Activated T-cell treated with anti-CD3 and anti-CD28 coated beads for 48 hours (primary cell): ENCODE measurements at regions not wholly inside any gene's neighbourhood (a gene's known extent, or its start where the extent isn't known, plus 50 kb on each side); places are given as distances from the start of the nearest gene placed in this dataset.

Experiments
- DNase-seq: peaks from one replicate; pipeline ENCODE4 v3.0.0-alpha.2; 2020; ENCODE audit warnings: low read depth

DNA sequence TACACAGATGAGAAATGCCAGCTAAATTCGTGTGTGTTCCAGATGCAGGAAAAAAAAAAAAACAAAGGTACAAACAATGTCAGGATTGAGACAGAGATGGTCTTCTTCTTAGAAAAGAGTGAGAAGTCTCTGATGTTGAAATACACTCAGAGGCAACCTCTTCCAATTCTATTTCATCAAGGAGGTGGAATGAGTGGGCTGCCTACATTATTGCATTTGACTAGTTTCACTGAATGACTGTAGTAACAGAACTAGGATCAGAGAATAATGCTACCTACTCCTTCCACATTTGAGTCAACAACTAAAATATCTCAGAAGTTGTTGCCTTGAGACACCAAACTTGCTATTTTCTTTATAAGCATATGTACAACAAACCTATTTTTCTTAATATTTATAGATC is 1332.2 kb upstream of the FLRT2 start:
- no peak for DNase-seq

DNA sequence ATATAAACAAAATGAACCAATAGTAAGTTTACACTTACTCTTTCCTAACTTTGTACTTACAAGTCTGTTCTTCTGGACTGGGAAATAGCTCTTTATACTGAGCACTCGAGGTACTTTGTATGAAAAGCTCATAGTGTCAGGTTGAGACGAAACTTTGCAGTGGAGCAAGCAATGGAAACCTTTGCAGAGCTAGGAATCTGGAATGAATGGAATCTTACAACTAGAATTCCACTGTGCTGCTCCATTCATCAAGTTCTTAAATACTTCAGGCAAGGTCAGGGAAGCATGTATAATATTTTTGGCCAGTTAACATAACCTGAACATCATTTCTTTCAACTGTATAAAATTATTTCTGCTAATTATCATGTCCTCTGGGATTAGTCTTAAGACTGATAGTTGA is 1327.5 kb upstream of the FLRT2 start:
- no peak for DNase-seq

DNA sequence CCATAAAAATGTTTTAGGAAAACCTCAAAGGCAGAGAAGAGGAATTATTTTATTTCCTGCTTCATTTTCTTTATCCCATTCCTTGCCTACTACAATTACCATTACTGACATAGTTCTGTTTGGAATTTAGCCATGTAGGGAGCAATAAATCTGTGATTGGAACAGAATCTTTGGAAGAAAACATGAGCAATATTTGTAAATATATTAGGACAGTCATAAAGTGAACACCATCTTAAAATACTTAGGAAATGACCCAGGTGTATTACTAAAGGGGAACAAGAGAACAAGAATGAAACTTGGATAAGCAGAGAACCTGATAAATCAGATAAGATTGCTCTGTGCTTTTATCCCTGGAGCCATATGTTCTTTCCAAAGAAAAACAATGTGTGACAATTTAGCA is 1326.0 kb upstream of the FLRT2 start:
- no peak for DNase-seq

DNA sequence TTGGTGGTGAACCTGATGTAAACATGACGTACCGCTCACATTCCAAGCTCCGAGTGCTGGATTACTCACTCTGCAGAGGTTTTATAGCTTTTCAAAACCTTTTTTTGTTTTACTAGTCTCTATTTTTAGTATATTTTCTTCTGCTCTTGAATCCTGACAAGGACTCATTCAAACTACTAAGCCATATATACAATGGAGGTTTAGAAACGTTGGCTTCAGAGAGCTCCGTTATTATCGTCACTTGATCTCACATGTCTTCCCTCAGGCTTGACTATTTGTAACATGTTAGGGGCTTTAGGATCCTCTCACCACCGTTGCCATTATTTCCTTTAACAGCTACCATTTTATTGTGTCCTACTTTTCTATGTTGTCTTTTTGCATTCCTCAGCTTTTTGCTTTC is 1321.5 kb upstream of the FLRT2 start:
- no peak for DNase-seq

DNA sequence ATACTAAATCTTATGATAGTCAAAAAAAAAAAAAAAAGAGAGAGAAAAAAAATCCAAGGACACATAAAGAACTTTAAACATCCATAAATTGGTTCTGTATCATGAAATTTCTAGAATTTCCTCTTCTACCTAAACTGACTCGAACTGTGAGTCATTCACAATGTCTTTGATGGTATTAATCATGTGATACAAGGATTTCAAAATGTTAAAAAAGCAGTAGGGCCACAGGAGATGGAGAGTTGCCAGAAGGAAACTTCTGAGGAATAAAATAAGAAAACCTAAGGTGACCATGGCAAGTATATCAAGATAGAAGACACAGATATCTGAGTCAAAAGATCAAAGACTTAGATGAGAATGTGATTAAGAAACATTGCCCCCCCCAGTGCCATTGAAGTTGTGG is 1320.9 kb upstream of the FLRT2 start:
- no peak for DNase-seq

DNA sequence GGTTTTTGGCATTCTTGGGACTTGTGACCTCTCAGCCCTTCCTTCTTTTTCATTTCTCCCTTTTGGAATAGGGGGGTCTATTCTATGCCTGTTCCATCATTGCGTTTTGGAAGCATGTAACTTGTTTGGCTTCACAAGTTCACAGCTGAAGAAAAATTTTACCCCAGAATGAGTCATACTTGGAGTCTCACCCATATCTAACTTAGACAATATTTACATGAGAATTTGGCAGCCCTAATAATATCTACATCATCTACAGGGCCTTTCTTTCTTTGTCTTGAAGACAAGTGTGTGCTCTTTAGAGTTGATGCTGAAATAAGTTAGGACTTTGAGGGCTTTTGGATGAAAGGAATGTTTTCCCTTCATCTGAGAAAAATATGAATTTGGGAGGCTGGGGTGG is 1312.9 kb upstream of the FLRT2 start:
- DNase-seq: no peak

DNA sequence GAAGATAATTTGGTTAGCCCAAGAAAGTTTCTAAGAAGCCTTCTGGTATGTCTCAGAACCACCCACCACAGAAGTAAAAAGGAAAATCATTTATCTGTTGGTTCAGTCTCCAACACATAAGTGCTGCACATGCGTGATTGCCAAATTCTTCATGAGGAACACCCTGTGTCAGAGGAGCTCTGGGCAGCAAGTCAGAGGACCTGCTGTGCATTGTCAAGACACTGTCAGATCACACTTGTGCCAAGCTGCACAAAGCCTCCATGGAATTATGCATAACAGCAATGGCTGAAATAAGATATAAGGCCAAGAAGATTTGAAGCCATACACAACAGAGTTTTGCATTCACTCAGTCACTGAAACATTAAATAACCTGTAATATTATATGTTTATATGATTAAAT is 1304.7 kb upstream of the FLRT2 start:
- DNase-seq: no peak

DNA sequence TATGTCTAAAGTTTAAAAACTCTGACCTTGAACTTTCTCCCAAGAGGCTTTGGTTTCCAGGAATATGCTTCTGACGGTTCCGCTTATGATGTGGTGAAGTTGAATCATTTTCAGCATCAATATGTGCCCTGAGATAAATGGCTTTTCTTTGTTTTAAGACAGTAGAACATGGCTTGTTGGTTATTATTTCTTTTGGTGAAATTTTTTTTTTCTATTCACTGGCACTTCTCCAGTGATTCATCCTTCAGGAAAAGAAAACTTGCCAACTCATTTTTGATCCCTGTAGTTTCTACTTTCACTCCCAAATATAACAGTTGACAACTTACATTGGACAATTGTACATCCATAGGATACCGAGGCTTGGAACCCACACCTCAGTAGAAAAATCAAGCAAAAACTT is 1301.2 kb upstream of the FLRT2 start:
- no peak for DNase-seq

DNA sequence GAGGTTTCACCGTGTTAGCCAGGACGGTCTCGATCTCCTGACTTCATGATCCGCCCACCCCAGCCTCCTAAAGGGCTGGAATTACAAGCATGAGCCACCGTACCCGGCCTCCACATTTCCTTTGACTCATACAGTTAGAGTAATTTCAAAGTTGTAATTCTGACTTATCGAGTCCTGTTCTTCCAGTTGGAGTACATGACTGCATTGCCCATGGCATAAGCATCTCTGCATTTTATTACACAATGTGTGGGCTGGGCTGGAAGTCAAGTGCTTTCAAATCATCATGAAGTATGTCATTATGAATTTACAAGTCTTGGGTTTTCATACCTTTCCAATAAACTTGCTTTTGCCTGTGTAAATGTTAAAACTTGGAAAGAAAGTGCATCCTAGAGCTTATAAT is 1295.7 kb upstream of the FLRT2 start:
- DNase-seq: no peak

DNA sequence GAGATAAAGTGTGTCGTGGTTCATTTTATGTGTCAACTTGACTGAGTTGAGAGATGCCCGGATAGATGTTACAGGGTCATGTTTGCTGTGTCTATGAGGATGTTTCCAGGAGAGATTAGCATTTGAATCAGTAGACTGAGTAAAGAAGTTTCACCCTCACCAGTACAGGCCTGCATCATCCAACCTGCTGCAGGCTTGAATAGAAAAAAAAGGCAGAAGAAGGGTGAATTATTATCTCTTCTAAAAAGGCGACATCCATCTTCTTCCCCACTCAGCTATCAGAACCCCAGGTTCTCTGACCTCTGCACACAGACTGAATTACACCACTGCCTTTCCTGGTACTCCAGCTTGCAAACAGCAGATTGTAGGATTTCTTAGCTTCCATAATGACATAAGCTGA is 1293.7 kb upstream of the FLRT2 start:
- no peak for DNase-seq

DNA sequence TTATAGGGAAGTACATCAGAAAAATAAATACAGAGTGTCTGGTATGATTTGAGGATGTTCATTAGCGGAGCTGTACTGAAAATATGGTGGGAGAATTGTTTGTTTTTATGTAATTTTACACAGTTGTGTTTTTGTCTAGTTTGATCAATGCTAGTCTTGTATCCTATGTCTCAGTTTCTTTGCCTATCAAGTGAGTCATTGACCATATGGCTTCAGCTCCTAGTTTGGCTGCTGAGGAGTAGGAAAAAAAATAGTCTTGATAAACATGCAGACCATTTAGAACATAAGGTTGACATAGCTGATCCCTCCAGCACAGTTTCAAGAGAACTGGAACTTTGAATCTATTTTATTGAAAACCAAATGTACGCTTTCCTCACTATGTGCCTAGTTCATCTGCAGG is 1292.1 kb upstream of the FLRT2 start:
- DNase-seq: no peak

DNA sequence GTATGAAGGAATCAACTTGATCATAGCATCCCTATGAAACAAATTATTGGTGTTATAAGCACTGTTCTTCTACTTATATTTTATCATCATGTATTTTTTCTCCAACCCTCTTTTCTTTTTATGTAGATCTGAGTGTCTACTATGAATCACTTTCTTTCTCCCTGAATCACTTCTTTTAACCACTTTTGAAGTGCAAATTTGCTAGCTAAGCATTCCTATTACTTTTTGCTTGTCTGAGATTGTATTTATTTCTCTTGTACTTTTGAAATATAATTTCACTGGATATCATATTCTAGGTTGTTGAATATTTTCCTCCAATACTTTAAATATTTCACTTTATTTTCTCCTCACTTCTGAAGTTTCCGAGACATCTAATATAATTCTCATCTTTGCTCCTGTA is 1282.3 kb upstream of the FLRT2 start:
- DNase-seq: no peak

DNA sequence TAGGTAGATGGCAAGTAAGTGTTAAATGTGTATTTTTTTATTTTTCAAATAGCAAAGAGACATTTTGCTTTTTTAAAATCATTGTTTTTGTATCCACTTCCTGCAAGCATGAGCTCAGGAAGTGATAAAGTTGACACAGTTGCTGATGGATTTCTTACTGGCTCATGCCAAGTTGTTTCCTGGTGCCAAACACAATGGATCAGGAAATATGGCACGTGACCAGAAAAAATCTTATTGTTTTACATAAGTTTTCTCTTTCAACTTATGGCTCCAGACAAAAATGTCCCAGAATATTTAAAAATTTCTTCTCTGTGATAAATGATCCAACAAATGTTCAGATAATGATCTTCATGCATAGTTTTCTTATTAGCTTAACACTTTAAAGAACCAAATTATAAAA is 1279.1 kb upstream of the FLRT2 start:
- DNase-seq: no peak

DNA sequence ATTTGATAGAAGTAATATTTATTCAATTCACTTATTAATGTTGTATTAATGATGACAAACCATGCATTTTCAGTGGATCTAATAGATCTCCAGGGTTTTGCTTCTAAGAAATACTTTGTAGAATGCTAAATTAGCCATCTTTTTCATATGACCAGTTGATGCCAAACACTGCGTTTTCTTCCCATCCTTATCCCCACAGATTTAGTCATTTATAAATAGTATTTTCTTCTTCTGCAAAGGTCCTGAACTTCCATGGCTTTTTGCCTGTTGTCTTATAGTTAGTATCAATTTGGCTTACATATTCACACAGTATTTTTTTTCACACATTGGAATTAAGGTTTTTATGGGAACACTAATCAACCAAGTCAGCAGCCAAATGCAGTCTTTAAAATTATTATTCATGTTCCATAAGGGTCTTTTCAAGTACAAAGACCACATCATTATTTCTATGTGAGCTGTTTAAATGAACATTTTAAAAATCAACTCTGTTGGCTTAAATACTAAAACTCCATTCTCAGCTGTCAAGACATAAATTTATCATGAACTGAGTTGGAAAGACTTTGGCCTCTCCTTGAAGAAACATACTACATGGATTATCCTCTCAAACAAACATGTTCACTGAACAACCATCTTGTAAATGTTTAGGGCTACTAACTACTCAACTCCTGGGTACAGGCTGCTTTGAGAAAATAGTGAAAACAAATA is 1278.4 kb upstream of the FLRT2 start:
- no peak for DNase-seq

DNA sequence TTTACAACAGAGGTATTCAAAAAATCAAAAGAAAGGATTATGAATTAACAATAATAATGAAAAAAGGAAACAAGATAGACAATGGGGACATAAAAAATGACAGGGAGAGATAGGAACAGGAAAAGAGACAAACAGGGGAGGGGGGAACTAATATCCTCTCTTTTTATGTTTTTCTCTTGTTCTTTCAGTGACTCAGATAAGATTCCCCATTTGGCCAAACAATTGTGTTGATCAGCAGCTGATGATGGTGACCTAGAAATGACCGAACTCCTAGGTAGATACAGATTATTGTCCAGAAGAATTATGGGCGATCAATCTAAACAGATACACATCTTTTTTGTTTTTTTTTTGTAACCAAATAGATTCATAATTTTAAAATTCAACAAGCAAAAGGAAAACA is 1277.2 kb upstream of the FLRT2 start:
- no peak for DNase-seq

DNA sequence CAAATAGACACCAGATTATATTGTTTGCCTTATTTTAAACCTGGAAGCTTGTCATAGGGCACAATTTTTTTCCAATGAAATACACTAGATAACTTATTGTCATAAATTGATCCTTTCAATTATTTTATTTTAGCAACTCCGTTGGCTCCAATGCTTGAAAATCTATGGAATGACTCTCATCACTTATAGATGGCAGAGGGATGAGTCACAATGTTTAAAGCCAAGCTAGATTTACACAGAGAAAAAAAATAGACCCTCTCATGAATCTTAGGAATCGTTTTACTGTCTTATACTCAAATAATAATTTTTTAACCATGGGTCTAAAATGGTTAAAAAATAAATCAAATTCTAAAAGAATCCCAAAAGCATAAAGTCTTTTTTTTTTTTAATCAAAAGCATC is 1276.6 kb upstream of the FLRT2 start:
- no peak for DNase-seq

DNA sequence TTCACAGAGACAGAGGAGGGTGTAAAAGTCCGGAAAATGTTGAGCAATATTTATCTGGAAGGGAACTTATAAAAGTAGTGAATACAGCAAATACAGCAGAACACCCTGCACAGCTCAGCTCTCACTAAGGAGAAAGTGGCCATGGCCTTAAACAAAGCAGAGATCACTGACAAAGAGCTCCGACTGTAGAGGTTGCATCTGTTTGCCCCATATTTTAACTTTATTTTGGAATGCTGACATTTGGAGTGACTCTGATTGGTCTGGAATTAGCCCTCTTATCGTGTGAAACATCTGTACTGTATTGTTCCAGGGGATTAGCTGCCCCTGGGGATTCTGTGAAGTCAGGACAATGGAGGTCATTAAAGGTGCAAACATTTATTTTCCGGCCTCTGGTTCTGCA is 1275.7 kb upstream of the FLRT2 start:
- no peak for DNase-seq

DNA sequence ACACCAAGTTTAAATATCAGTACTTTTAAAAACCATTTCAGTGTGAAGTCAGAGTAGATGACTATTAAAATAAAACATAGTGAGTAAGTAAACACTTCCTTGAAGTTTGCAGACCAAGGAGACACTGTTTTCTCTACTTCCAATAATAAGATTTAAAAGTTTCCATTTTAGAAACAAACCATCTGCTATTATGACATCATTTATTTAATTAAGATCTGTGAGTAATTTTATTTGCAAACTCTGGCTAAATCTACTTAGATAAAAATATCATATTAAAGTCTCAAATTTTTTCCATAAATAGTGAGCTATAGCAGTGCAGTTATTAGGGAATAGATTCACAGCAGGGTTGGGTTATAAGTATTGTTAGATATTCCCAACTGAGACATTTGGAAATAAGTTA is 1267.0 kb upstream of the FLRT2 start:
- DNase-seq: no peak

DNA sequence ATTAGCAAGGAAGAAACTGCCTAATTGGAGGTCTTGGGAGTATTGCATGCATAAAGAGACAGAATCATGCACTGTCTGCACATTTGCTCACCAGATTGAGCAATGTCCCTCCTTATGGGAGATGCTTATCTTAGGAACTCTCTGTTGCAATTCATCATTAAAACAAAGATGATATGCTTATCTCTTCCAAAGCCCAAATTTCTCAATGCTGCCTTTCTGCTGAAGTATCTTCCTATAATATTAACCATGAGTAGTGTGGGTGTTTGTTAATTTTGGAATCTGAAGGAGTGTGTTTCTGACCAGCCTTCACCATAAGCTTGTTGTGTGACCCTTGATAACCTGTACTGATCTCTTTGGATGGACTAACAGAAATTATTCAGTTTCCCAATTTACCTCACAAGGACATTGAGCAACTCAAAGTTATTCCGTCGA is 1257.6 kb upstream of the FLRT2 start:
- DNase-seq: no peak

DNA sequence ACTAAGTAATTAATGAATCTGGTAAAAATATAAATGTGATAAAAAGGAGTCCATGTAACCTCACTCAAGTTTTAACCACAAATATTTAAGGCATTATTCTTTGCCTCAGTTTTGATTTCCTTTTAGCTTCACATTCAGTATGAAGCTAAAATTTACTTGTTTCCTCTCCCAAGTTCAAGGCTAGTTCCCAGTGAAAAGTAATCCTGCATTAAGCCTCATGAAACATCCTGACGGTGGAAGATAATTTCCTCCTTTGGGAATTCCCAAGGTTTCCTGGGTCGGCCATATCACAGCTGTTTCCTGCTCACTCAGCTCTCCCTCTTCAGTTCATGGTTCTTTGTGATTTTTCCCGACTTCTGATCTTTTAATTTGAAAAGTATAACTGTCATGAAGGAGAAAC is 1256.8 kb upstream of the FLRT2 start:
- DNase-seq: no peak

DNA sequence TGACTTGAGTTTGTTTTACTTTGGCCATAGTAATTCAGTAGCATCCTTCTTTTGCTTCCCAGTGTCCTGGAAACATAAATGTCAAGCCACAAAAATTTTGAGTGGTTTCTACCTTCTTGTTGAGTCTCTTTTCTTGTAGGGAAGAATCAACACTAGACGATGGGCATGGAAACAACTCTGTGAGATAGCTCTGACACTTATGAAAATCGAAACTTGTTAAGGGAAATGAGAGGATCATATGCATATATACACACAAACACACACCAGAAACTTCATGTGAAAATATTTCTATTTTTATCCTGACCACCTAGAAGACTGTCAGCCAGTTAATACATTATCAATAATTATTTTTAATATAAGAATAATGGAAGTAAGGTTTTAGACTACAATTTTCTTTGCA is 1247.3 kb upstream of the FLRT2 start:
- DNase-seq: no peak

DNA sequence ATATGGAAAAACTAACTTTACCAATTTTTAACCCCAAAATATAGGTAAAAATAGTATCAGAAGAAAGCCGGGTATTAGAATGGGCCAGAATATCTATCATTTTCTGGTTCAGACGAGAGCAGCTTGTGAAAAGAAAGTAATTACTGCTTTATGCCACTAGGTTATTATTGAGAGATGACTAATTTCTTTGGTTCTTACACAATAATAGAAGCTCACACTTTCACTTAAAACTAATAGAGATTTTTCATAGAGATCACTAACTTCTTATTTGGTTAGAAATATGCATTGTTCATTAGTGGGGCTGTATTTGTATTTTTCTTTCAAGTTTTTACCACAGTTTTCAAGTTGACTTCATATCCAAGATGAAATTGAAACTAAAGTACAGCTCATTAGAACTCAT is 1241.2 kb upstream of the FLRT2 start:
- no peak for DNase-seq

DNA sequence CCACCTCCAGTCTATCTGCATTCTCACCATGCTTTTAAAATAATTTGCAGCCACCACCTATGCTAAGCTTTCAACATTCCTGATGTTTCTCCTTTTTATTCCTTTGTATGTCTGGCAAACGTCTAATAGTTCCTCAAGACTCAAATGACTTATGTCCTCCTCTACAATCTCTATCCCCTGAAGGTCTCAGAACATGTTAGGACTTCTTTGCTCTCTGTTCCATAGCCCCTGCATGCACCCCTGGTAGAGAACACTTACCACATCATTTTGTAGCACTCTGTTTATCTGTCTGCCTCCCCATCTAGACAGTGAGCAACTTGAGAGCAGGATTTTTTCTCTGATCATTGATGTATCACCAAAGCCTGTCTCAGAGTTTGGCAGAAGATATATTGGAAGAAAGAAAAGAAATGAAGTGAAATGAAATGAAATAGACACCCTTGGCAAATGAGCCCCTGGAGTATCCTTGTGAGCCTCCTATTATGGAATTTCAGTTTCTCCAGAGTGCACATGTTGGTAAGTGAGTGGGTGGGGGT is 1231.2 kb upstream of the FLRT2 start:
- no peak for DNase-seq

DNA sequence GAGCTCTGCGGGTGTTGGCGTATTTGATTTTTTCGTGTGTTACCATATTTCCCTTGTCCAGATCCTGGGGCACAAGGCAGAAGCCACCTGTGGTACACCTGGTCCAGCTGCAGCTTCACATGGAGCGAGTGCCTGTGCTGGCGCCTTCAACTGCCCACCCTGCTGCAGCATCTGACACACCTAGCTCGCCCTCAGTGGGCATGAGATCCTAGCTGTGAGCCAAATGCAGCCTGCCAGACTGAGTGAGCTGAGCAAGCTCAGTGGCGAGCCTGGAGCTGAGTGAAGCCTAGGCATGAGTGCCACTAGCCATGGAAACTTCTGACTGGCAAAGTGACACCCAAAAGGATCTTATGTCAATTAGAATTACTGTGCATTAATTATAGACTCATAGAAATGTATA is 1226.8 kb upstream of the FLRT2 start:
- no peak for DNase-seq

DNA sequence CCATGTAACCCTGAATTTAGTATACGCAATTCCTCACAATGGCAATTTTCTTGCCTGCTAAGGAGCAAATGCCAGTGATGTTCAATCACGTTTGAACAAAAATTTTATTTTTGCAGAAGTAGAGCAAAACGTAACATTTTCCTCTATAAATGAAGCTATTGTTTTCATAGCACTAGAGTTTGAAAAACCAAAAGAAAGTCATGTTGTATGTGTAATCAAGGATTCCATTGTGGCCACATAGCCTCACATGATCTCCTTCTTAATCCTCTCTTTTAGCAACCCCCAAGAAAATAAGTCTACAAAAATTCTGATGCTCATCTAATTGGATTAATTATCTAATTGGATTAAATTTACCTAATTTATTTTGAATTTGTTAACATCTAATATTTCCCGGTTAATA is 1217.4 kb upstream of the FLRT2 start:
- DNase-seq: no peak
